Panc1 (cell line): ENCODE measurements at regions not wholly inside any gene's neighbourhood (a gene's known extent, or its start where the extent isn't known, plus 50 kb on each side); places are given as distances from the start of the nearest gene placed in this dataset.

Source experiments
- ATAC-seq: fragments of 200-7000 bp; cut with Tn5 transposase; 2 replicates; pipeline ENCODE4 v1.9.1; 2020; ENCODE audit warnings: mild to moderate bottlenecking, moderate library complexity
- BruUV-seq: library from RNA; stranded (reverse); fragments of 400-500 nt; replicated peaks from 2 replicates; lab custom pipeline; 2021; lab: Mats Ljungman, UMichigan
- CTCF ChIA-PET: fragments of 300-600 bp; sonication (Branson Sonifier 250); formaldehyde crosslinking; loops from one replicate; lab custom pipeline; 2022; ENCODE audit warnings: antibody characterized with exemption; lab: Charles Lee
- POLR2A ChIA-PET: fragments of 300-600 bp; sonication (Branson Sonifier 250); formaldehyde crosslinking; loops from one replicate; lab custom pipeline; 2022; ENCODE audit warnings: antibody characterized with exemption; lab: Charles Lee
- DNase-seq: peaks from one replicate; pipeline ENCODE4 v3.0.0-alpha.2; 2010; ENCODE audit warnings: low read depth, low spot score
- H3K27ac ChIP-seq: 2 replicates; pipeline ENCODE4 v1.5.1; 2011; ENCODE audit warnings: mild to moderate bottlenecking, low read length, inconsistent platforms
- H3K27me3 ChIP-seq: fragments of 200-500 bp; sonication (Bioruptor generic); 2 replicates; pipeline ENCODE4 v1.6.0; 2014; ENCODE audit warnings: low read length, inconsistent platforms; ENCODE audit not compliant: control insufficient read depth, insufficient read depth
- H3K36me3 ChIP-seq: fragments of 200-500 bp; sonication (Bioruptor generic); 2 replicates; pipeline ENCODE4 v1.5.1; 2014; ENCODE audit warnings: inconsistent platforms, mild to moderate bottlenecking, low read length, moderate library complexity; ENCODE audit not compliant: control insufficient read depth, insufficient read depth
- H3K4me1 ChIP-seq: 2 replicates; pipeline ENCODE4 v1.5.1; 2011; ENCODE audit warnings: inconsistent platforms, mild to moderate bottlenecking, low read length, moderate library complexity; ENCODE audit not compliant: control insufficient read depth, insufficient read depth
- H3K4me3 ChIP-seq, 2 experiments: 2 replicates each; pipeline ENCODE4 v1.5.1; 2011 to 2012; ENCODE audit warnings: low read depth in 2 of 2, low read length in 2 of 2, mild to moderate bottlenecking in 2 of 2, inconsistent platforms in 1 of 2, moderate library complexity in 1 of 2
- H3K9me3 ChIP-seq: fragments of 200-500 bp; sonication (Bioruptor generic); 2 replicates; pipeline ENCODE4 v1.5.1; 2014; ENCODE audit warnings: low read depth, mild to moderate bottlenecking, inconsistent platforms, low read length, moderate library complexity; ENCODE audit not compliant: control insufficient read depth, insufficient read depth
- CTCF ChIP-seq: fragments of 450-650 bp; IDR thresholded peaks from 2 replicates; pipeline ENCODE4 v1.5.1; 2017; ENCODE audit warnings: mild to moderate bottlenecking
- POLR2AphosphoS5 ChIP-seq: IDR thresholded peaks from 2 replicates; pipeline ENCODE4 v1.6.1; 2012; ENCODE audit warnings: mild to moderate bottlenecking, low read depth, low read length, moderate library complexity
- REST ChIP-seq, 2 experiments: IDR thresholded peaks; 2 replicates each; pipeline ENCODE4 v1.6.1; 2011 to 2012; ENCODE audit warnings: low read depth in 2 of 2, control low read depth in 1 of 2, low read length in 1 of 2, mild to moderate bottlenecking in 1 of 2, moderate library complexity in 1 of 2; ENCODE audit not compliant: insufficient read depth in 1 of 2
- SIN3A ChIP-seq: IDR thresholded peaks from 2 replicates; pipeline ENCODE4 v1.6.1; 2012; ENCODE audit warnings: low read depth, mild to moderate bottlenecking, low read length, moderate library complexity, borderline replicate concordance; ENCODE audit not compliant: insufficient read depth
- TCF7L2 ChIP-seq: IDR thresholded peaks from 2 replicates; pipeline ENCODE4 v1.6.1; 2011; ENCODE audit warnings: mild to moderate bottlenecking, low read depth, low read length, inconsistent platforms
- in situ Hi-C: cut with HindIII; loops from 2 replicates; pipeline ENCODE4 v1.10.0; 2016; ENCODE audit warnings: low sequenced_read_pairs, low pct_unique_long_range_greater_than_20kb
- intact Hi-C: fragments of 100-400 bp; cut with micrococcal nuclease; formaldehyde crosslinking; loops from one replicate; pipeline ENCODE4 v1.10.0; 2022; ENCODE audit not compliant: unreplicated experiment

- ChIA-PET CTCF (no interaction called here), POLR2A (no interaction called here)
- no peaks in the 10 kb centered on the region for H3K36me3 ChIP-seq
- no peak overlapping the region for H3K4me3 ChIP-seq
- BruUV-seq, result no TSS peak
- no peaks in the 10 kb centered on the region for H3K27me3 ChIP-seq
- no peaks in the 10 kb centered on the region for H3K4me1 ChIP-seq
- TF ChIP-seq TCF7L2 (no peak), POLR2AphosphoS5 (no peak), REST (IDR thresholded peaks at IDR 0.05; ENCODE audit: insufficient read depth in 1 of 2, low read depth in 2 of 2, low read length in 1 of 2) (no peak), CTCF (no peak), SIN3A (no peak)
- no peak for ATAC-seq
- no peak overlapping the region for H3K27ac ChIP-seq
- in situ Hi-C loops, result no loop called here
- no peak for DNase-seq
- intact Hi-C loops, result no loop called here
- H3K9me3 ChIP-seq, result no peaks in the 10 kb centered on the region
Measured at GRCh38 chr12:107525719-107526554, 159.7 kb upstream of the PWP1 start.

GRCh38 chr12:107526555-107527180, 158.9 kb upstream of the PWP1 start:
- H3K4me1 ChIP-seq, result no peaks in the 10 kb centered on the region
- H3K9me3 ChIP-seq, result no peaks in the 10 kb centered on the region
- intact Hi-C loops, result no loop called here
- H3K4me3 ChIP-seq, result no peak overlapping the region
- no peaks in the 10 kb centered on the region for H3K27me3 ChIP-seq
- no peak overlapping the region for H3K27ac ChIP-seq
- ChIA-PET POLR2A (no interaction called here), CTCF (no interaction called here)
- ATAC-seq, result no peak
- no peak for DNase-seq
- in situ Hi-C loops, result no loop called here
- no TSS peak for BruUV-seq
- no peaks in the 10 kb centered on the region for H3K36me3 ChIP-seq
- TF ChIP-seq SIN3A (no peak), POLR2AphosphoS5 (no peak), REST (IDR thresholded peaks at IDR 0.05; ENCODE audit: insufficient read depth in 1 of 2, low read depth in 2 of 2, low read length in 1 of 2) (no peak), CTCF (no peak), TCF7L2 (no peak)
